Keratinocyte (primary cell): ENCODE measurements at regions not wholly inside any gene's neighbourhood (a gene's known extent, or its start where the extent isn't known, plus 50 kb on each side); places are given as distances from the start of the nearest gene placed in this dataset.
A peak's percentile ranks its signal among the peaks of the same experiment; 100 is the strongest.

Experiments
- DNase-seq: peaks from one replicate; pipeline ENCODE4 v3.0.0-alpha.2; 2011; ENCODE audit warnings: low read depth, missing footprints, low spot score
- FAIRE-seq: peaks from 2 replicates; lab custom pipeline; 2011; peaks lifted over from hg19 to GRCh38; lab: Jason Lieb, UNC
- H2AFZ ChIP-seq: 2 replicates; pipeline ENCODE4 v1.6.0; 2012; ENCODE audit warnings: low read length, control low read depth, inconsistent platforms; ENCODE audit not compliant: control insufficient read depth
- H3K27ac ChIP-seq: 2 replicates; pipeline ENCODE4 v1.5.1; 2011; ENCODE audit warnings: low read length; ENCODE audit not compliant: control insufficient read depth, insufficient read depth
- H3K27me3 ChIP-seq: 3 replicates; pipeline ENCODE4 v1.6.0; 2011; ENCODE audit warnings: low read length; ENCODE audit not compliant: control insufficient read depth, insufficient read depth; ENCODE audit errors: extremely low read depth
- H3K36me3 ChIP-seq, 2 experiments: 2 replicates in 1 of 2; 3 replicates in 1 of 2; pipeline ENCODE4 v1.5.1; 2011; ENCODE audit warnings: low read length in 2 of 2, mild to moderate bottlenecking in 1 of 2; ENCODE audit not compliant: control insufficient read depth in 2 of 2, insufficient read depth in 2 of 2; ENCODE audit errors: extremely low read depth in 1 of 2
- H3K4me1 ChIP-seq: 3 replicates; pipeline ENCODE4 v1.5.1; 2011; ENCODE audit warnings: low read length; ENCODE audit not compliant: control insufficient read depth, insufficient read depth; ENCODE audit errors: extremely low read depth
- H3K4me2 ChIP-seq: 3 replicates; pipeline ENCODE4 v1.6.0; 2011; ENCODE audit warnings: low read depth, low read length; ENCODE audit not compliant: control insufficient read depth, insufficient read depth; ENCODE audit errors: extremely low read depth
- H3K4me3 ChIP-seq, 3 experiments: fragments of 200-600 bp in 1 of 3; sonication (generic) in 1 of 3; 2 replicates in 2 of 3; 3 replicates in 1 of 3; pipeline ENCODE4 v1.5.1; 2011 to 2016; ENCODE audit warnings: low read length in 3 of 3, mild to moderate bottlenecking in 3 of 3, control low read depth in 2 of 3, inconsistent platforms in 1 of 3, low read depth in 1 of 3, mixed read lengths in 1 of 3, mixed run types in 1 of 3, moderate library complexity in 1 of 3; ENCODE audit not compliant: control insufficient read depth in 2 of 3, insufficient read depth in 2 of 3; ENCODE audit errors: extremely low read depth in 1 of 3
- H3K79me2 ChIP-seq: 2 replicates; pipeline ENCODE4 v1.6.0; 2012; ENCODE audit warnings: low read length; ENCODE audit not compliant: control insufficient read depth, insufficient read depth
- H3K9ac ChIP-seq: 3 replicates; pipeline ENCODE4 v1.6.0; 2011; ENCODE audit warnings: low read length; ENCODE audit not compliant: control insufficient read depth, insufficient read depth; ENCODE audit errors: extremely low read depth
- H3K9me1 ChIP-seq: 3 replicates; pipeline ENCODE4 v1.6.0; 2011; ENCODE audit warnings: low read length; ENCODE audit not compliant: control insufficient read depth, insufficient read depth; ENCODE audit errors: extremely low read depth
- H3K9me3 ChIP-seq: 2 replicates; pipeline ENCODE4 v1.5.1; 2012; ENCODE audit warnings: low read depth, low read length; ENCODE audit not compliant: control insufficient read depth
- H4K20me1 ChIP-seq: 3 replicates; pipeline ENCODE4 v1.6.0; 2011; ENCODE audit warnings: low read length; ENCODE audit not compliant: control insufficient read depth, insufficient read depth; ENCODE audit errors: extremely low read depth
- CTCF ChIP-seq, 3 experiments: IDR thresholded peaks in 1 of 3; conservative IDR thresholded peaks in 1 of 3; optimal IDR thresholded peaks in 1 of 3; 2 replicates in 2 of 3; 3 replicates in 1 of 3; pipeline versions ENCODE3 to v1.5.1; 2011; ENCODE audit warnings: low read length in 3 of 3, mild to moderate bottlenecking in 3 of 3, moderate library complexity in 2 of 3, control low read depth in 1 of 3, inconsistent platforms in 1 of 3; ENCODE audit not compliant: insufficient read depth in 2 of 3; ENCODE audit errors: extremely low read depth in 1 of 3
- EZH2 ChIP-seq: IDR thresholded peaks from one replicate; pipeline ENCODE4 v1.6.1; 2012; ENCODE audit warnings: inconsistent platforms, mild to moderate bottlenecking, low read length, moderate library complexity
- dilution Hi-C: fragments of 300-500 bp; cut with MboI; formaldehyde crosslinking; loops from one replicate; pipeline ENCODE4 v1.7.0; 2020; ENCODE audit warnings: low sequenced_read_pairs; ENCODE audit not compliant: extremely low pct_ligation_motif_present

GRCh38 chr15:39331584-39331983 lies 249.3 kb upstream of the THBS1 start:
- Histone ChIP-seq H3K4me1 (peaks cover 24% of the 10 kb centered on the region), H3K4me3 (peak overlapping the region in 1 of 3 experiments; percentile 3), H3K9me1 (no peaks in the 10 kb centered on the region), H4K20me1 (no peaks in the 10 kb centered on the region), H3K9ac (peak overlapping the region; percentile 5), H3K36me3 (no peaks in the 10 kb centered on the region), H3K9me3 (no peaks in the 10 kb centered on the region), H3K79me2 (no peaks in the 10 kb centered on the region), H3K27ac (no peak overlapping the region), H3K27me3 (no peaks in the 10 kb centered on the region), H3K4me2 (peak overlapping the region; percentile 30), H2AFZ (peak overlapping the region; percentile 39)
- dilution Hi-C loops = no loop called here
- FAIRE-seq (peak; percentile 89), DNase-seq (no peak)
- no peak for TF ChIP-seq EZH2
- TF ChIP-seq CTCF (optimal IDR thresholded peaks at IDR 0.05 in 1 of 3, IDR thresholded peaks at IDR 0.05 in 1 of 3, conservative IDR thresholded peaks at IDR 0.05 in 1 of 3; ENCODE audit: extremely low read depth in 1 of 3, insufficient read depth in 2 of 3, low read length in 3 of 3) = no peak

- H3K36me3 ChIP-seq = no peaks in the 10 kb centered on the region
- DNase-seq (no peak), FAIRE-seq (peak; percentile 9)
- peak overlapping the region; percentile 32 for H2AFZ ChIP-seq
- peak overlapping the region; percentile 28 for H3K27ac ChIP-seq
- no peaks in the 10 kb centered on the region for H3K79me2 ChIP-seq
- dilution Hi-C loops = no loop called here
- H3K27me3 ChIP-seq = no peaks in the 10 kb centered on the region
- H3K4me3 ChIP-seq = no peak overlapping the region
- H3K9me1 ChIP-seq = no peaks in the 10 kb centered on the region
- no peak overlapping the region for H3K9ac ChIP-seq
- TF ChIP-seq EZH2 (no peak), CTCF (optimal IDR thresholded peaks at IDR 0.05 in 1 of 3, IDR thresholded peaks at IDR 0.05 in 1 of 3, conservative IDR thresholded peaks at IDR 0.05 in 1 of 3; ENCODE audit: extremely low read depth in 1 of 3, insufficient read depth in 2 of 3, low read length in 3 of 3) (no peak)
- no peaks in the 10 kb centered on the region for H3K9me3 ChIP-seq
- H4K20me1 ChIP-seq = no peaks in the 10 kb centered on the region
- H3K4me2 ChIP-seq = peak overlapping the region; percentile 17
- peaks cover 24% of the 10 kb centered on the region for H3K4me1 ChIP-seq
These were observed 248.0 kb upstream of the THBS1 start for GRCh38 chr15:39332846-39333245.
